GM03348 (cell line): ENCODE measurements at regions not wholly inside any gene's neighbourhood (a gene's known extent, or its start where the extent isn't known, plus 50 kb on each side); places are given as distances from the start of the nearest gene placed in this dataset.
"Not testable (repeated sequence)": the region's sequence is repeated elsewhere in the genome, so short reads cannot be mapped to it uniquely, and the experiment has no call there.

Experiments
- DNase-seq: peaks from one replicate; pipeline ENCODE4 v3.0.0; 2012; ENCODE audit warnings: low spot score

GRCh38 chr2:220701115-220701514 is 871.0 kb downstream of the EPHA4 start:
- DNase-seq, result no peak

- peak; percentile 20 for DNase-seq
These were observed 868.8 kb downstream of the EPHA4 start for GRCh38 chr2:220703279-220703678.

GRCh38 chr2:220704081-220704480 is 868.0 kb downstream of the EPHA4 start:
- no peak for DNase-seq

GRCh38 chr2:220704810-220705209 is 867.3 kb downstream of the EPHA4 start:
- no peak for DNase-seq

- no peak for DNase-seq
These were observed 866.4 kb downstream of the EPHA4 start for GRCh38 chr2:220705678-220706077.

DNA sequence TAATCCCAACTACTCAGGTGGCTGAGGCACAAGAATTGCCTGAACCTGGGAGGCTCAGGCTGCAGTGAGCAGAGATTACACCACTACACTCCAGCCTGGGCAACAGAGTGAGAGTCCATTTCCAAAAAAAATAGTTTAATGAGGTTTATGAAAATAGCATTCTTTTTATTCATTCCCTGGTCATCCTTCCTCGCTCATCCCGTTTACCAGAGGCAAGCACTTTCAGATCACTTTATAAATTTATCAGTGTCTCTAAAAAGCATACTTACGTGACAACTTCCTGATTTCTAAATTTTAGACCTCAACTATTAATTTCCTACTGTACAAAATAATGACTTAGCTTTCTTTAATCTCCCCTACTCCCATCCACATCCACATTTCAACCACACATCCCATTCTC is 864.8 kb downstream of the EPHA4 start:
- DNase-seq, result no peak

- peak; percentile 52 for DNase-seq
These were observed 863.7 kb downstream of the EPHA4 start for GRCh38 chr2:220708366-220708765.

DNA sequence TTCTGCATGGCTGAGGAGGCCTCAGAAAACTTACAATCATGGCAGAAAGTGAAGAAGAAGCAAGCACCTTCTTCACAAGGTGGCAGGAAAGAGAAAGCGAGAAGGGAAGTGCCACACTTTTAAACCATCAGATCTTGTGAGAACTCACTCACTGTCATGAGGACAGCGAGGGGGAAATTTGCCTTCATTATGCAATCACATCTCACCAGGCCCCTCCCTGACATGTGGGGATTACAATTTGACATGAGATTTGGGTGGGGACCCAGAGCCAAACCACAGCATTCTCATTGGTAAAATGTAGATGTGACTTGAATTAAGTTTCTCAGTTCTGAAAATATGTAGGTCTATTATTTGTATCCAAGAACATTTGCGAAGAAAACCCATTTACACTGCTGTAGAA is 854.8 kb downstream of the EPHA4 start:
- no peak for DNase-seq

- no peak for DNase-seq
These were observed 835.3 kb downstream of the EPHA4 start for GRCh38 chr2:220736778-220737177.

GRCh38 chr2:220743203-220743602 is 828.9 kb downstream of the EPHA4 start:
- no peak for DNase-seq

GRCh38 chr2:220744861-220745260 is 827.2 kb downstream of the EPHA4 start:
- no peak for DNase-seq

- DNase-seq, result no peak
These were observed 826.4 kb downstream of the EPHA4 start for GRCh38 chr2:220745682-220746081.

- no peak for DNase-seq
These were observed 824.4 kb downstream of the EPHA4 start for GRCh38 chr2:220747736-220748135.

DNA sequence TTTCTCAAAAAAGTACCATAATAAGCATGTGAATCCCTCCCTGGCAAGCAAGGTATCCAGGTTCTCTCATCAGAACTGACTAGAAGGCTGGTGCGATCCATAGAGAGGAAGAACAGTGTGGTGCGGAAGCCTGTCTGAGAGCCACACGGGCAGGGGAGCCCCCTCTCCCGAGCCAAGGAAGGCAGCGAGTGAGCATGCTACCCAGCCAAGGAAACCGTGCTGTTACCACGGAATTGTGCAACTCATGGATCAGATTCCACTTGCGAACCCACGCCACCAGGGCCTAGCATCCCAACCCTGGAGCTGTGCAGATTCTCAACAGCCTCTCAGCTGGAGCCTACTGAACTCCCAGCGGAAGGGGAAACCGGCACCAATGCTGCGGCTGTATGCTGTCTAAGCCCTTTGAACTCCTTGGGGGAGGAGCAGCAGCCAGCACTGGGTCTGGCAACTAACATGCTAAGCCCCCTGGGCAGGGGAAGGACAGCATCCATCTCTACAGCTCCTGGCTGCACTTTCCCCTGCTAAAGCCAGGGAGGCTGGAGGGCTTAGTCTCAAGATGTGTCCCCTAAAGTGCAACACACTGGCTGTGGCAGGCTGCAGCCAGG is 823.1 kb downstream of the EPHA4 start:
- DNase-seq, result no peak

DNA sequence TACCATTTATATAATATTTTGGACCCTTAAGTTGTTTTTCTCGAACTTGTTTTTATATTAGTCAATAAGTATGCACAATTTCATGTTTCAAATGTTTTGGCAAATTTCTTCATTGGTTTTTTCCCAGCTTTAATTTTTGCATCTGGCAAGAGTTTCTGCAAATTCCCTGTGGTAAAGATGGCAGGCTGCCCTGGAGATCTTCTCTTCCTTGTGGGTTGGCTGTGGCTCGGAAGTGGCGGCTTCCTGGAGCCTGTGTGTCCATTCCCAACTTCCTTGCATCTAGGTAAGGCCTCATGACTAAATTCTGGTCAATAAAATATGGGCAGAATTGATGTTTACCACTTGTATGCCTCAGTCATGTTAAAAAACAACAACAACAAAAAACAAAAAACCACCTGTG is 818.6 kb downstream of the EPHA4 start:
- peak; percentile 5 for DNase-seq

- DNase-seq, result no peak
These were observed 815.5 kb downstream of the EPHA4 start for GRCh38 chr2:220756653-220757052.

- not testable (repeated sequence) for DNase-seq
These were observed 813.7 kb downstream of the EPHA4 start for GRCh38 chr2:220758376-220758775.

DNA sequence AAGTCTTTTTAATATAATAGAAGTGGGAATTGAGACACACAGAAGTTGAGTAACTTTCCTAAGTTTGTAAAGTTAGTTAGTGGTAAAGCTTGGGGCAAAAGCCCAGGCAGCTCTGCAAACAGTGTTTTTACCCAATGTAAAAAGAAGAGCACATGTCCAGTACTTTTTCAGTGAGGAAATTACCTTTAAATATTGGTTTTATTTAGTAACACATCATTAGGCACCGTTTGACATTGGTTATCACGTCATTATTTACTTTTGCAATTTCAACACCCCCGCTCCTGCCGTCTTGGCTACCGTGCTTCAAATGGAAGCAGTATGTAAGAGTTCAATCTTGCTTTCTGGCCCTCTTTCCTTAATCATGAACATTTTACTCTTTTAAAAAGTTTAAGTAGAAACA is 807.9 kb downstream of the EPHA4 start:
- no peak for DNase-seq

DNA sequence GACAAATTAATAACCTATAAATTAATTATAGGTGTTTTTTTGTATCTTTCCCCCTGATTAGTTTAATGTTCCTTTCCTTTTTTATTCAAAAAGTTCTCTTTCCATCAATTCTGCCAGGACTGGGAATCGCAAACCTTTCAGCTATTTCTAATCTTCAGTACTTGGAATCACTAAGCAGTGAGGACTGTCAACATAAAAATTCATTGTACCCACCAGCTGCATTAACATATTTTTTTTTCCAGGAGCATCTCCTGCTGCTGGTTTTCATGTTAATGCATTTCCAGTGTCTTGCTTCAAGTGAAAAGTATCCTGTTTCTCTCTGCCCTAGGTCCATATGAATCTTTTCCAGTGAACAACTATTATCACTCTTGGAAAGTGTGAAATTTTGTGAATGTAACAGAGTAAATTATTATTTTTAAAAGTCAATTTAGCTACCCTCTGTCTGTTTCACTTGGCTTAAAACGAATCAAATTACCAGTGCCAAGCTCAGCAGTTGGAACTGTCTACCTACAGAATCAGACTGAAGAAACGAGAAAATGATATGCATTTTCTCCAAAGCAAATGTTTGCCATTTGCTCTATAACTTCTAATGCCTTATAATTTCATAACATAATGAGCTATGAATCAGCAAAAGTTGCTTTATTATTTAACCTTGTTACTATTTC is 804.4 kb downstream of the EPHA4 start:
- DNase-seq, result no peak

GRCh38 chr2:220775856-220776488 is 796.1 kb downstream of the EPHA4 start:
- no peak for DNase-seq

GRCh38 chr2:220779076-220779475 is 793.0 kb downstream of the EPHA4 start:
- not testable (repeated sequence) for DNase-seq

DNA sequence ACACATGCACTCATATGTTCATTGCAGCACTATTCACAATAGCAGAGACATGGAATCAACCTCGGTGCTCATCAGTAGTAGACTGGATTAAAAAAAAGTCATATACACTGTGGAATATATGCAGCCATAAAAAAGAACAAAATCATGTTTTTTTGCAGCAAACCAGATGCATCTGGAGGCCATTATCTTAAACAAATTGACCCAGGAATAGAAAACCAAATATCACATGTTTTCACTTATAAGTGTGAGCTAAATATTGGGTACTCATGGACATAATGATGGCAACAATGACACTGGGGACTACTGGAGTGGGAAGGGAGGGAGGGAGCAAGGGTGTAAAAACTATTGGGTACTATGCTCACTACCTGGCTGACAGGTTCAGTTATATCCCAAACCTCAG is 792.6 kb downstream of the EPHA4 start:
- DNase-seq, result no peak

DNA sequence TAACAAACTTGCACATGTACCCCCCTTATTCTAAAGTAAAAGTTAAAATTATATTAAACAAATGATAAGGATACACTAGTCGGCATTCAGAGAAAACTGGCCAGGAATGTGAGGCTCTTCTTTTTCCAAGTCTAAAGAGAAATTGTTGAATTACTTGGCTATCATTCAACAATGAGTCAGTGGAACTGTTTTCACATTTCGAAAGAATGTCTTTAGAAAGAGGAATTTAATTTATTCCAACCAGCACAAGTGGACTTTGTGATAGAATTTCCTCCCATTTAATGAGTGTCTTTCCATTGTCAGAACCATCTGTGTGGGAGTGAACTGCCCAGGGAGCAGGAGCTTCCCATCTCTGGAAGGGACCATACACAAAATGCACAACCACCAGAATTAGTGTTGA is 792.2 kb downstream of the EPHA4 start:
- DNase-seq, result peak; percentile 6
